ENCODE measurements at regions not wholly inside any gene's neighbourhood (a gene's known extent, or its start where the extent isn't known, plus 50 kb on each side); places are given as distances from the start of the nearest gene placed in this dataset.

DNA sequence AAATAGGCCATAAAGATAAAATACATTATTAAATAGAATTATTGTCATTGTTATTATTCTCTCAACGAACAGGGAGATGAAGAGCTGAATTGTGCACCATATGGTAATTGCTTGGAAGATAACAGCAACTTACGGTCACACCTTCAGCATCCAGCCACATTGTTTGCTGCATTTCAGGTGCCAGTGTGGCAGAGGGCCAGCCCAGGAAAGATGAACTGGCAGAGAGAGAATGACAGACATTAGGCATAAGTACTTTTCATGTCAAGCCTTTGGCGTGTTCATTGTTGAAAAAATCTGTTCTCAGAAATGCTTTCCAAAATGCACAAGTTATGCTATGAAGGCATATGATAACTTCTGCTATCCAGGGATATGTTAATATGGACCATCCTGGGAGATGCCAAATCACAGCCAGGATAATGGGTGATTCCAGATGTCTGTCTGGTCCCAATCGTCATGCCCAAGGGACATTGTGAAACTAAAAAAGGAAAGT lies 748.6 kb upstream of the PIK3C3 start:
- DNase-seq, result no peak

DNA sequence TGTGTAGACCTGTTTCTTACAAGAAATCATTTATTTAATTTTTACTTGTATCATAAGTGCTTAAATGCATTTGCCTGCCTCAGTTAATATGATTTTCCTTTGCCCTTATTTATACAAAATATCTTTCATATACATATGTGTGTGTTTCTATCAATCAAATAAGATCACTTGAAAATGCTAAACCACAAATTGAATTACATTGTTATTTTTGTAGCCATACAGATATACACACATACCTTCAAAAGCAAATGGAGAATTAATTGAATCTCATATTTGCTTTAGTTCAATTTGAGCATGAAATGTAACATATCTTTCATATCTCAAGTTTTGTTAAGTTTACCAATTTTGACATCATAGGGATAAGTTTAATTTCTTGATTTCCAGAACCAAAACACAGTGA lies 755.8 kb upstream of the PIK3C3 start:
- DNase-seq, result no peak

DNA sequence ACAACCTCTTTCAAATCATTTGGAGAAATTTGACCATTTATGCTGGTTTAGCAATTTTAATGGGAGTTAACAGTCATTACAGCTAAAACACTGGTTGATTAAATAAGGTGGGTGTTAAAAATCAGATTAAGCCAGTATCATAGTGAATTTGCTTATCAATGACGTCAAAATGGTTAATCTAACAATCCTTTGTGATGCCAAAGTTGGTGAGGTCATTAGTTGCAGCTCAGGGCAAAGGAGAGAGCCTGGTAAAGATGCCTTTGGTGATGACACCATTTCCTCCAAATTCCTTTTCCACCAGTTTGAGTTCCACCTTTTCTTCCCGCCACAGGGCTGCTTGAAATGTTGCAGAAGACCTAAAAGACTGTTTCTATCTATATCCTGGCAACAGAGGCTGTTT lies 757.1 kb upstream of the PIK3C3 start:
- no peak for DNase-seq

DNA sequence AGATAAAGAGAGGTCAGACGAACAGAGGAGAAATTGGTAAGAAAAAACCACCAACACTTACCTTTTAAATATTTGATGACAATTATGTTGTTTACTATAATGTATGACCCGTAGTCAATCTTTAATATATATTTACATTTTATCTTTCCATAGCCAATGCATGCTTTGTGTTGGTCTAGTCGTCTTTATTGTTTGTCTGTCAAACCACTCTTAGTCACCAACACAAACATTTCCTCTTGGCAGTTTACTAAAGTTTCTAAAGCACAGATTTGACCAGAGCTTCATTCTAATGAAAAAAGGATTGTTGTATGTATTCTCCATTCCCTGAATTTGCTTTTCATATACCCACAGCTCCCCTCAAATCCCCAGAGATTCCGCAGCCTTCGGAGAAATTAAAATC lies 784.7 kb upstream of the PIK3C3 start:
- DNase-seq, result no peak

DNA sequence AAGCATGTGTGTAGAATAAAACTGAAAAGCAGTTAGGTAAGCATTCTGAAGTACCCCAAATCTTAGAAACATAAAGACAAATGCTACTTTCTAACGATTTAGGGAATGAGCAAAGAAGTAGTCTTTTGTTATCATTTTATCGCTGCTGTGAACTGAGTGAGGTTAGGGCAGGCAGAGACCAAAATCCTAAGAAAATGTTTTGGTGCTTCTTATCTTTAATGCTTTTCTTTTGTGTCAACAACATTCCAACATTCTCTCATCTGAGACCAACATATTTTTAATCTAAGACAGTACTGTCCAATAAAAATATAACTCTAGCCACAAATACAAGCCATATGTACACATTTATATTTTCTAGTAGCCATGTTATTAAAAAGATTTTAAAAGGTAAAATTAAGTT lies 789.4 kb upstream of the PIK3C3 start:
- no peak for DNase-seq

DNA sequence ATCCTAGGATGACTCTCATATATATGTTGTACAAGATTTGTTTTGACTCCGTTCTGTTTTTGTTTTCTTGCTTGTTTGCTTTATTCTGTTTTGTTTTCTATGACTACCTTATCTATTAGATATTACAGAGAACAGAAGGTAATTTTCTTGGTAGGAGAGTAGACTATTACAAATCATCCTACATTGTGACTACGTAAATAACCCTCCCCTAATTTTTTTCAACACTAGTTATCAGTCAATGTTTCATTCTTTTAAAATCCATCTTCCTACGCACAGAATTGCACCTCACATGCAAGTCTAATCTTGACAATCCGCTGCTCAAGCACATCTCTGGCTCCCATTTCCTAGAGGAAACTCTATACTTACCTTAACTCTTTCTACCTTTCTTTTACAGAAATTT lies 792.3 kb upstream of the PIK3C3 start:
- no peak for DNase-seq

DNA sequence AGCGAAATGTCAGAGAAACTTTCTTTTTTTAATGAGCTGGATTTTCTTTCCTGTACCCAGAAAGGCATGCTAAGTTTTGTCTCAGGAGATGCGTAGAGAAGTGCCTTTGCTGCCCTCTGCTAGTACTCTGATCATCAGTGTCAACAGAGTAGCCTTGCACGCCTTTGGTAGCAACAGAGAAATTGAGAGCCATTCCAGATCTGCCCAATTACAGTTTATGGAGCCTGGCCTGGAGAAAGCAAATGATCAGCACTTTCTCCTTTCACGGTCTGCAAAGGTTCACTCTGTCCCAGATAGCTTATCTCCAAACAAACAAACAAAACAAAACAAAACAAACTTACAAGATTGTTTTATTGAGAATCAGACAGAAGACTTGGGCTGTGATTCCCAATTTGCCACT lies 792.8 kb upstream of the PIK3C3 start:
- no peak for DNase-seq

DNA sequence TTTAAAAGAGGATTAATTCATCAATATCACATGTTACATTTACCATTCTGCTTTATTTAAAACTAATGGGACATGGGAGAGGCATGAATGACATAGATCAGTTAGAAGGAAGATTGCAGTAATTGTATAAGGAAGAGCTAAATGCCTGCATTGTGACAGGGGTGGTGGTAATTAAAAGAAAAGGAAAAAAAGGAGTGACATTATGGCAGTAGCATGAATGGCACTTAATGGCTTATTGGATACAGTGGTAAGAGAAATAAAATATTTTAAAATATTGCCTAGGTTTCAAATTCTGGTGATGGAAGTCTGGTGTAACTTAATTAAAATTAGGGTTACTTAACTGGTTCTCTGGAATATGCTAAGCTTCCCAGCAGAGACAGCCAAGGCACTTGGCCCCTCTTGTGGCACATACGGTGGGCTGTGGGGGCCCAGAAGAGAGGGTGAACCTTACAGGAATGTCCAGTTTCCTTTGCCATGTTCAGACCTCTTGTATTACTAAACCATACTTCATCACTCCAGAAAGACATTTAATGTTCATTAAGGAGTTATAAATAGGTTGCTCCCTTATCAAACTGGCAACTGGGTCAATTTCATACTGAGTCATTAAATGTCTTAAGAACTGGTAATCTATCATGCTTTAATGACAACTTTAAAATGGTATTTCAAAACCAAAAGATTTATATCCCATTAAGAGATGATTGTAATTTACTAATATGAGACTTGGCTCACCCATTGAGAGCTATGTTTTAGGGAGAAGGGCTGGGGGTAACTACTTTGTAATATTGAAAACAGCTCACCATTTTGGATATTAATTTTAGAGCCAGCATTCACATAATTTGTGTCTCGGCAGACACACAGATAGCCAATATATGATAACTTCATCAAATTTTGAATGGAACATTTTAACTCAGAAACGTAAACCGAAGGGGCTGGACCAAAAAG lies 798.9 kb upstream of the PIK3C3 start:
- no peak for DNase-seq

DNA sequence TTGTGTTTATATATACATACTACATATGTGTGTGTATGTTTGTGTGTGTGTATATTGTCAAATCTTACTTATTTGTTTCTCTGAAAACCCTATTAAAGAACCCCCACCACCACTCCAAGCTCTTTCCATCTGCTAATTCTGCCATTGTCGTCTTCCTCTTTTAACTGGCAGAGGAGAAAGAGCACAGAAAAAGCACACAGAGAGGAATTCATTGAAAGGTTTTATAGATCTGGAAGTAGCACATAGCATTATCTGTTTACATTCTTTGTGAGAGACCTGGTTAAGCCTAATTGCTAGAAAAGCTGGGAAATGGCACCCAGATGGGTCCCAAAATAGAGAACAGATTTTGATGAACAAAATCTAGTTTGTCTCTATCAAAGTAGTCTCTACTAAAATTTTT lies 800.0 kb upstream of the PIK3C3 start:
- no peak for DNase-seq

DNA sequence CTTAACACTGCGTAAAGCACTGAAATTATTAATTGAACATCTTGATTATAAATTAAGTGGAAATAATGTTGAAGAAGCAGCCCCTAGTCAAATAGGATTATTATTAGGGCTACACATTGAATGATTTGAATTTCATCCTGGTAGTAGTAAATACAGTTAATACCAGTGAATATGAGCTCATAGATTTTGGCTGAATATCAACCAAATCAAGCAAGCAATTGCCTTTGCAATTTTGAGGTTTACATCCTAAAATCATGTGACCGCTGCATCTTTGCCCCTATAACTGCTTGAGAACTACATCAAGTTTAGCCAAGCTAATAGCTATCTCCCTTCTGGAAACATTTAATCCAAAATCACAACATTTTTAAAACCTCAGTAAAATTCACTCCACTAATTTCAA lies 801.2 kb upstream of the PIK3C3 start:
- DNase-seq, result no peak

DNA sequence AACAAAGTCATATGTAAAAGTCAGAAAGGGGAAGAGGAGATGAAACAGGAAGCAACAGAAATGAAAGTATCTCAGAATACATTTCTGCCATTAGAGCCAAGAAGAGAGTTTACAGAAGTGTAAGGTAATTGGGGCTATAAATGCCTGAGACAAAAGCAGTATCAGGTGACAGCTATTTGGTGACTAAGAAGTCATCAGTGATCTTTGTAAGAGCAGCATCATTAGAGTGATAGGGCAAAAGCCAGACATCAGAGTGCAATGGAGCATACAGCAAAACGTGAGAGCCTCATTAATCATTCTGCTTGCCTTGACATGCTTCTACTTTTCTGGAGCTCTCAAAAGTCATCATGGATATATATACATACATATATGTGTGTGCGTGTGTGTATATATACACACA lies 804.7 kb upstream of the PIK3C3 start:
- DNase-seq, result no peak

DNA sequence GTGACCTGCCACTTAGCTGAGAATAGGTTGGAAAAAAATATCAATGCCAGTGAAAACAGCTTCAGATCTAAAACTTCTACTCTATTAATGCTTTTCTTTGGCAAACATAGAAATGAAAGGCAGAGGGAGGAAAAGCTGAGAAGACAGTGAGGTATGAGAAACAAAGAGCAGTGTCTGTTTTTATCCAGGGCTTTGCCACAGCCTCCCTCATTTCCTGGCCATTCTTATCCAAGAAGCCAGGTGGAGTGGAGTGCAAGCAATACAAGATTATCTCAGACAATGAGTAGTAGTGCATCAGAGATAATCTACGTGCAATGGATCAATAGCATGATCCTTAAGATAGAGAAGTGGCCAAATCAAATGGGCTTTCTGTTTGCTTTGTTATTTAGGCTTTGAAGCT lies 808.7 kb upstream of the PIK3C3 start:
- peak; percentile 27 for DNase-seq

DNA sequence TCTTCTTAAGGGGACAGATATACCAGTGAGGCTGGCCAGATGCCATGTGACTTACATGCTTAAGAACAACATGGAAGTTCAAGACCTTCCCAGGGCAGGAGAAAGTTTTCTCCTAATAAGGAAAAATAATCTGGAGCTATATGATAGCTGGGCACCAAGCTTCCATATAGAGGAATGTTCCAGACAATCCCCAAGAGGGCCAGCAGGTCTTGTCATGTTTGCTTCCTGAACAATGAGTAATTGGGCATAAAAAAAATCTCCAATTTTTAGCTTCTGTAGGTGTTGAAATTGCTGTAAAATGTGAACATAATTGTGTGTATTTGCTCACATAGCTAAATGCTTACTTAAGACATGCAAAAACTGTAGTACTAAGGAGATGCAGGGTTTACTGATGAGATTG lies 809.5 kb upstream of the PIK3C3 start:
- no peak for DNase-seq

DNA sequence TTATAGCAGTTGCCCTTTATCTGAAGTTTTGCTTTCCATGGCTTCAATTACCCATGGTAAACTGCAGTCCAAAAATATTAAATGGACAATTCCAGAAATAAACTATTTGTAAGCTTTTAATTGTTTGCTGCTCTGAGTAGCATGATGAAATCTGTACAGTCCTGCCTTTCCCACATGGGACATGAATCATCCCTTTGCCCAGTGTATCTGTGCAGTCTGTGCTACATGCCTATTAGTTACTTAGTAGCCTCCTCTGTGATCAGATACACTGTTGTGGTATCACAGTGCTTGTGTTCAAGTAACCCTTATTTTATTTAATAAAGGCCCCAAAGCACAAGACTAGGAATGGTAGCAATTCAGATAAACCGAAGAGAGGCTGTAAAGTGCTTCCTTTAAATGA lies 810.6 kb upstream of the PIK3C3 start:
- DNase-seq, result no peak

DNA sequence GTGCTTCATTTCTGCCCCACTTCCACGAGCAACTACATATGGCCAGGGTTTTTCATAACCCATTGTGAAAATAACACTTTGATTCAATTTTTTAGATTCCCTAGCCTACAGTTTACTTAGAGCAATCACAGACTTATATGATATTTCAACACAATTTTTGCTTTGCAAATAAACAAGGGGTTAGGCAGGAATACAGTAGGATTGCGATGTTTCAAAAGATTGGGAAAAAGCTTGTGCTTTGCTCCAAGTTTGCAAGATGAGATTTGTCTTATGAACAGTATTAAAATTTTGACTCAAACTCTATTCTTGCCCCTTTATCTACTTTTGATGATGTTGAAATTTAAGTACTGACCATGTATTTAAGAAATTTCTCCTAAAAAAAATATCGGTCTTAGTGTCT lies 814.5 kb upstream of the PIK3C3 start:
- no peak for DNase-seq

DNA sequence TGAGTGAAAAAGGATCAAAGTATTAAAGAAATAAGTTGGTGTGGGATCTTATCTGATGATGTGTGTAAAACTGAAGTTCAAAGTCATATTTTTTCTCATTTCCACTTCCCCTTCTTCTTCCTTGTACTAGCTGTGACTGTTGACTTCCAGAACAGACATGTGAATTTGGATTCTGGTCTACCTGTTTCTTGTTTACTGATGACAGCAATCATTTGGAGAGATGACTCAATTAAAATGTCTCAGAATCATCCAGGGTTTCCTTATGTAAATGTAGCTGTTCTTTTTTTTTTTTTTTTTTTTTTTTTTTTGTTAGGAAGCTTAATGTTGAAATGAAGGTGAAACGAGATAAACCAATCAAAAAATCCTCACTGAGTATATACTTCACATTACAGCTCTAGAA lies 819.9 kb upstream of the PIK3C3 start:
- DNase-seq, result no peak

DNA sequence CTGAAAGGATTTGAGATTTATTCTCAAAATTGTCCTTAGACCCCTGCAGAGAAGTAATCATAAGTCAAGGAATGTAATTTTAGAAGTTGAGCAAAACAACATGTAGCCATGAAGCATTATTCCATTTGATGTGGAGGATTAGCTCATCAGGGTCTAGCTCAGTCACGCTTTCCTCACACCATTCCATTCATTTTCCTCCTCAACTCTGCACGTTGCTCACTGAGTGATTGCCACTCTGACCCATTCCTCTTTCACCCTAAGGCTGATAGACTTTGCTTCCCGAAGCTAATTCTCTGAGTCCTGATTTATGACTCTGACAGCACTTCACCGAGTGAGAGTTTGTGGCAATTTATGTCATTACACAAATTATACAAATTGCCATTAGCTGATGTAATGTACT lies 820.6 kb upstream of the PIK3C3 start:
- DNase-seq, result no peak

DNA sequence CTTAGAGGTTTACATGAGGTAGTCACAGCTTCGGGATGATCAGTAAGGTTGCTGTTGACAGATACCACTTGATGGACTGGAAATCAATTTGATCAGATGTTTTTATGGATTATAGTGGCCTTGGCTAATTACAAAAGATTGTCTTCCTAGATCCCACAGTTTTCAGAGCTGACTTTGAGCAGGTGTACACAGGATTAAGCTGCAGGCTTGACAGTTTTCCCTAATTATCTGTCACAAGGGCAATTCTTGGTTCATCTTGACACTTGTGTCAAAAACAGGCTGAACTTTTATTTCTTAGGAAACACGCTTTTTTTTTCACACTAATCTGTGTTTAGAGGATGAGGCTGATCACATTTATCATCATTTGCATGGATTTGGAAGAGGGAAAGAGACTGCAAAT lies 824.0 kb upstream of the PIK3C3 start:
- no peak for DNase-seq

DNA sequence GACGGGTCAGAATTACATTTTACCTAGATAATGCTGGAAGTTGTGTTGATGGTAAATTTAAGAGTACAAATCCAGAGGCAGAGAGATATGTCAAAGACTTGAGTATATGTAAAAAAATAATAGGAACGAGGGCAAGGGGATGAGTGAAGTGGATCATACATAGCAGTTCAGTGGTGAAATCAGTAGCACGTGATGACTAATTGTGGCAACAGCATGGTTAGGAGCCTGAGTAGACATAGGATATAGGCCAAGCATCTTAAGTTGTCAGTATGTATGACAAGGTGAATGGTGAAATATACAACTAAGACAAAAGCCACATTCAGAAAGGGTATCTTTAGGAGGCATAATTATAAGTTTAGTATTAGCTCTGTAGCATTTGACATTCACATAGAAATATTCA lies 826.5 kb upstream of the PIK3C3 start:
- DNase-seq, result no peak

DNA sequence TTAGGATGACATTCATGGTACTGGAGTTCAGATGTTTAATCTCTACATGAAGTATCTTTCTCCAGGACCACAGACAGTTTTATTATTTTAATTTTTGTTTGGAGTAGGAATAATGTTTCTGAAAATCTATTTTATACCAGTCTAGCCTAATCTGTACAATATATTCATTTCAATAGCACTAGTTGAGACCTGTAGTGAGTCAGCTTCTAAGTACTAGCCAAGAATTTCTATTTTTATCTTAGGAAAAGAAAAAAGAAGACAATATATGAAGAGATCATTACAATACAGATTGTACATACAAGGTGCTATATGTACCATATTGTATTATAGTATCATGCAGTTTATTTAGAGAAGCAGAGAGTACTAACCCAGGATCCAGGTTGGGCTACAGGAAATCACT lies 826.9 kb upstream of the PIK3C3 start:
- no peak for DNase-seq

DNA sequence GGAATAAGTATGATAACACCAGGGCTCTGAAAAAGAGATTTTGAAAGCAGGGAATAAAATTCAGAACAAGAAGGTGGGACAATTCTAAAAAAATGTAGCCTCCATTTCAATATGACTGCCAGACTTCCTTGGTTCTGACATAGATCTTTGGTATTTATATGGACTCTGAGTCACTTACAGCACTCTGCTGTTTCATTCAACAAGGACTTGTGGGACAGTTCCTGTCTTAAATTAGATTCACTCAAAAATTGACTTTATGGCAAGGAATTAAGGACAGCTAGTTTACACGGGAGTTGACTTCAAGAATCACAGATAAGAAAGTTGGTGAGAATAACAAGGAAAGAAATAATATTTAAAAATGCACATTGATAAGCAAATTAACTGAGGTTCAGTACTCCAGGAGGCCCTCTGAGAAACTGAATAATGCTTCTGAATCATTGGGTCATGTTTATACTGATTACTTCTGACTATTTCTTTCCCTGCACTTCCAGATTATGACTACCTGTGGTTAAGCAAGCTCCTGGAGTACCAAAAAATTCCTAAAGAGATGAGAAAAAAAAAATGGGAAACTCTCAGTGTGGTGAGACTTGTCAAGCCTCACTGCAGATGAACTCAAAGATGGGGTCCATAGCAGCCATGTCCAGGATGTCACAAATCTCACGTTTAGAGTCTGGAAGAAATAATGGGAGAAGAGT lies 828.3 kb upstream of the PIK3C3 start:
- no peak for DNase-seq

DNA sequence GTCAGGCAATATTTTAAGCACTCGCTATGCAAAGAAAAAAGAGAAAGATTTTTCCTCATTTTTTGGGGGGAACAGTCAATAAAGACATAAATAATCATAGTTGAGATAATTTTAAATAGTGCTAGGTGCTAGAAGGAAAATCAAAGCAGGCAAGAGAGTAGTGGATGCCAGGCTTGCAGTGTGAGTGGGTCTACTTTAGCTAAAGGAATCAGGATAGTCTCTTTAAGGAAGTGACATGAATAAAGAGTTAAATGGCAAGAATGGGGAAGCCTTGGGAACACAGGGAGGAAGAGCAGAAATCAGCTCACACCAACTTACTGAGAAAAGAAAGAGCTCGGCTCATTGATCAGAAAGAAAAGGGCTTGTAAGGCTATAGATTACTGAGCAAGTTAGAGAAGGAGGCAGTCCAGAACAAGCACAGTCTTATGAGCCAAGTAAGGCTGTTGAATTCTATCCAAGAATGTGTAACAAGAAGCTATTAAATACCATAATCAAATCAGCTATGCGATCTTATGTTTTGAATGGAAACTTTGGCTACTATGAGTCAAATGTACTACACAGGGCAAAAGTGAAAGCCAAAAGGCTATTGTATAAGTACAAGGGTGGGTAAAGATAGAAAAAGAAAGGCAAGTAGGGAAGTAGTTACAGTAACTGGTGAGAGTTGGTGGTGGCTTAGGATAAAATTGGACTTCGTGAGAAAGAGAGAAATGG lies 833.8 kb upstream of the PIK3C3 start:
- no peak for DNase-seq

DNA sequence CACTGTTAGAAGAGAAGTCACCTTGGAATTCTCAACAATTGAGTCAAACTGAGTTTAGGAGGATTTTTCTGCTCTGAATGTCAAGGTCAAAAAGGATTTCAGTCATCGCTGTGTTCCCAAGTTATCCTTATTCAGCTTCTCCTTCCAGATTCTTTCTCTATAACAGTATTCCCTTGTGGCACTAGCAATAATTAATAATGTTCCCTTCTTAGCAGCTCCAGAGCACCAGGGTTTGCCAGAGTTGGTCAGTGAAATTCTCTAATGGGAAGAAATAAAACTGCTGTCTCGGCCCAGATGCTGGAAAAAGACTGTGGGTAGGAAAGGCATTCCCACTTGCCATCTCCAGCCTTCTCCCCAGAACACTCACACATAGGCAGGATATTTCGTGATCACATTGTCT lies 836.0 kb upstream of the PIK3C3 start:
- no peak for DNase-seq

Data from NCI-H1092 treated with DMSO at 0.1 percent for 48 hours (cell line).